ENCODE measurements at regions not wholly inside any gene's neighbourhood (a gene's known extent, or its start where the extent isn't known, plus 50 kb on each side); places are given as distances from the start of the nearest gene placed in this dataset.

DNA sequence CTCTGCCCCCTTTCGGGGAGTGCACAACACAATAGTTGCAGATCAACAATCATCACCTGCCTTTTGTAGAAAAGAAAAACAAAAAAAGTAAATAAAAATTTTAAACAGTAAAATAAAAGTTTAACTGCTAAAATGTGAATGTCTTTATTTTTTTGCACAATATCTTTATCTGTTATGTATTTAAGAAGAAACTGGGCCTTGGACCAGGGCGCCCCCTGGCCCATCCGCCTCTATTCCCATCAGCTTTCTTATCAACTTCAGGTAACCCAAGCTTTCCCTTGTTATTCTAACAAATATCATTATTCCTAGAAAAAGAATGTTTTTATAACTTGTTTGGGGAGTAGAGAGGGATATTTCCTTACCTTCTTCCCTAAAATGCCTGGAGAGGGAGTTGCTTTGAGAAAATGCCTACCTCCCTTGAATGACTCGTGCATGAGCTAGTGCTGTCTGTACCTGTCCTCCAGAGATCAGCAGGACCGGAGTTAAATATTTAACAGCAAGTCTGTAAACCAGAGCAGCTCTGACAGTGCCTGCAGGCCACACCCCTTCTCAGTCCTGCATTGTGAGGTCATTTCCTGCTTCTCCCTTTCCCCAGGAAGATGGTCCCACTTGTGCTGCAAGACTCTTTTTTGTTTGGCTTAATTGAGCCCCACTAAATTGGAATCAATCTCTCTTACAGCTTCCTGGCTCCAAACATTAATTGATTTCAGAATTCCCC is 192.8 kb upstream of the RGS6 start:
- TF ChIP-seq CTCF (IDR thresholded peaks at IDR 0.05) (peak in 1 of 6 experiments; percentile 13), POLR2A (IDR thresholded peaks at IDR 0.05) (no peak)
